ENCODE measurements at regions not wholly inside any gene's neighbourhood (a gene's known extent, or its start where the extent isn't known, plus 50 kb on each side); places are given as distances from the start of the nearest gene placed in this dataset.

DNA sequence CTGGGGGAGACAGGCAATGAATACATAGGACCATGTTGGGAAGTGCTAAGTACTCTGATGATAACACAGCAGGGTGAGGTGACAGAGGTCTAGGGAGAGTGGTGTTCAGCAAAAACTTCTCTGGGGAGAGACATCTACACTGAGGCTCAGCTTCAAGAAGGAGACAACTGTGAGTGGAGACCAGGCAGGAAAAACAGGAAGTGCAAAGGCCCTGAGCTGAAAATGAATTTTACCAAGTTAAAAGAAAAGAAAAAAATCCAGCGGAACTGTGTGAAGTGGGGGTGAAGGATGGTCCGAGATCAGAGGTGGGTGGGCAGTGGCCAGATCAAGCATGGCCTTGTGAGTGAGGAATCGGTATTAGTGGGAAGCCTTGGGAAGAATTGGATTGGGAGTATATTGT, 110.1 kb upstream of the CLSTN2 start:
- Histone ChIP-seq H2BK120ac (ENCODE audit: low read depth, low read length) (no peak overlapping the region), H2BK12ac (ENCODE audit: low read length) (no peak overlapping the region), H4K91ac (ENCODE audit: low read depth, low read length, poor library complexity) (no peak overlapping the region), H3K4me3 (ENCODE audit: low read length in 2 of 2) (no peak overlapping the region), H2AK5ac (ENCODE audit: low read depth, low read length) (no peak overlapping the region), H3K4me1 (ENCODE audit: control insufficient read depth in 2 of 2, insufficient read depth in 1 of 2, low read depth in 1 of 2, low read length in 2 of 2) (peaks cover 0 to 6% of the 10 kb centered on the region in 2 donors), H2AFZ (ENCODE audit: low read length) (no peak overlapping the region), H3K18ac (ENCODE audit: low read length) (no peak overlapping the region), H2BK15ac (ENCODE audit: low read length) (no peak overlapping the region), H2BK5ac (ENCODE audit: low read length) (no peak overlapping the region), H3K36me3 (replicated peaks in 1 of 2; ENCODE audit: control insufficient read depth in 2 of 2, insufficient read depth in 2 of 2, low read length in 2 of 2) (no peaks in the 10 kb centered on the region), H3K79me1 (ENCODE audit: low read depth, low read length) (no peaks in the 10 kb centered on the region), H3K14ac (ENCODE audit: low read length) (no peak overlapping the region), H3K23ac (ENCODE audit: low read depth, low read length, poor library complexity) (no peak overlapping the region), H3K9me3 (replicated peaks in 1 of 2; ENCODE audit: control insufficient read depth in 2 of 2, insufficient read depth in 1 of 2, low read depth in 1 of 2, low read length in 2 of 2) (no peaks in the 10 kb centered on the region), H3K9ac (ENCODE audit: low read depth, low read length, poor library complexity) (no peak overlapping the region), H3K4me2 (ENCODE audit: insufficient read depth, low read length, poor library complexity, severe bottlenecking) (no peak overlapping the region), H3K27me3 (ENCODE audit: control insufficient read depth in 3 of 3, insufficient read depth in 3 of 3, low read depth in 1 of 3, low read length in 3 of 3) (peaks cover 0 to 3% (median 0%) of the 10 kb centered on the region in 3 experiments), H4K8ac (ENCODE audit: low read depth, low read length) (no peak overlapping the region), H3K27ac (replicated peaks; ENCODE audit: low read length) (no peak overlapping the region), H3K4ac (ENCODE audit: low read length) (no peak overlapping the region)
- no CpG with 5 or more reads among the region's 3 CpGs for WGBS, 2 donors (ENCODE audit: extremely low coverage in 2 of 2, insufficient read length in 2 of 2, insufficient replicate concordance in 1 of 2)
- no peak for DNase-seq (ENCODE audit: low spot score)

DNA sequence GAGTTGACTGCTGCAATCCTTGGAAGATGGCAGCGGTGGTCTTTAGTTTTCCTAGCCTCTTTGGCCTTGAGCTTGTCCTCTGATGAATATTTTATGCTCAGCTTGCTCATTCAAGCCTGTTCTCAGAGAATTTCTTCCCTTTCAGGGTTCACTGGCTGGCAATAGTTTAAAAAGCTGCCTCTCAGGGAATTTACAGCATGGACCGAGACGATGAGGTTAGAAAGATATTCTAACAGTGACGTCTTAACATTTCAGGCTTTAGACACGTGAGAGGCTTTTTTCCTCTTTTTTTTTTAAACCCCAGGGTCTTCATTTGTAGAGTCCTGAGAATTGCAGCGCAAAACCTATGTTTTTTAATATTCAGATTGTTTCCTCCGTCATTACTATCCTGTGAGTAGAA, 120.3 kb upstream of the CLSTN2 start:
- Histone ChIP-seq H3K79me1 (ENCODE audit: low read depth, low read length) (no peaks in the 10 kb centered on the region), H3K9ac (ENCODE audit: low read depth, low read length, poor library complexity) (no peak overlapping the region), H3K27me3 (ENCODE audit: control insufficient read depth in 3 of 3, insufficient read depth in 3 of 3, low read depth in 1 of 3, low read length in 3 of 3) (no peaks in the 10 kb centered on the region), H3K4me3 (ENCODE audit: low read length in 2 of 2) (no peak overlapping the region), H4K8ac (ENCODE audit: low read depth, low read length) (no peak overlapping the region), H2AK5ac (ENCODE audit: low read depth, low read length) (no peak overlapping the region), H4K91ac (ENCODE audit: low read depth, low read length, poor library complexity) (no peak overlapping the region), H2BK120ac (ENCODE audit: low read depth, low read length) (no peak overlapping the region), H2BK15ac (ENCODE audit: low read length) (no peak overlapping the region), H2BK12ac (ENCODE audit: low read length) (no peak overlapping the region), H3K14ac (ENCODE audit: low read length) (no peak overlapping the region), H3K4me2 (ENCODE audit: insufficient read depth, low read length, poor library complexity, severe bottlenecking) (no peak overlapping the region), H3K18ac (ENCODE audit: low read length) (no peak overlapping the region), H2AFZ (ENCODE audit: low read length) (no peak overlapping the region), H2BK5ac (ENCODE audit: low read length) (no peak overlapping the region), H3K36me3 (replicated peaks in 1 of 2; ENCODE audit: control insufficient read depth in 2 of 2, insufficient read depth in 2 of 2, low read length in 2 of 2) (no peaks in the 10 kb centered on the region), H3K4ac (ENCODE audit: low read length) (no peak overlapping the region), H3K9me3 (replicated peaks in 1 of 2; ENCODE audit: control insufficient read depth in 2 of 2, insufficient read depth in 1 of 2, low read depth in 1 of 2, low read length in 2 of 2) (no peaks in the 10 kb centered on the region), H3K27ac (replicated peaks; ENCODE audit: low read length) (no peak overlapping the region), H3K4me1 (ENCODE audit: control insufficient read depth in 2 of 2, insufficient read depth in 1 of 2, low read depth in 1 of 2, low read length in 2 of 2) (peaks cover 0 to 2% of the 10 kb centered on the region in 2 donors), H3K23ac (ENCODE audit: low read depth, low read length, poor library complexity) (no peak overlapping the region)
- WGBS, 2 donors (ENCODE audit: extremely low coverage in 2 of 2, insufficient read length in 2 of 2, insufficient replicate concordance in 1 of 2), result no CpG with 5 or more reads among the region's 7 CpGs
- DNase-seq (ENCODE audit: low spot score), result no peak

DNA sequence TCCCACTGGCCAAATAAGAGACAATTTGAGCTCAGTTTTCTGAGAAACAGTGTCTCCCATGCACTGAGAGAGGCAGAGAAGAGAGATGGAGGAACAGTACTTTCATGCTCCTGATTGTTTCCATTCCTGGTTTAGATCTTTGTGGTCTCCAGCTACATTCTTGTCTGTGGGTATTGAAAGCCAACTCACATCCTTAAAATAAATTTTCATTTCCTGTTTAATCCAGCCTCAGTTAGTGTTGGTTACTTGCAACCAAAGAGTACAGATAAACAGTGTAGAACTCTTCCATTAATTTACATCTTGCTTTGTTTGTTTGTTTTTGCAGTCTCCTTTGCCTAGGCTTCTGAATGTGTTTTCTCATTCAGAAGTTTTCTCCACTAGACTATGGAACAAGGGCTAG, 123.7 kb upstream of the CLSTN2 start:
- no peaks in the 10 kb centered on the region for H3K9me3 ChIP-seq (replicated peaks in 1 of 2; ENCODE audit: control insufficient read depth in 2 of 2, insufficient read depth in 1 of 2, low read depth in 1 of 2, low read length in 2 of 2)
- H2BK5ac ChIP-seq (ENCODE audit: low read length), result no peak overlapping the region
- no peak overlapping the region for H2AK5ac ChIP-seq (ENCODE audit: low read depth, low read length)
- H3K36me3 ChIP-seq (replicated peaks in 1 of 2; ENCODE audit: control insufficient read depth in 2 of 2, insufficient read depth in 2 of 2, low read length in 2 of 2), result no peaks in the 10 kb centered on the region
- H3K4me2 ChIP-seq (ENCODE audit: insufficient read depth, low read length, poor library complexity, severe bottlenecking), result no peak overlapping the region
- H3K14ac ChIP-seq (ENCODE audit: low read length), result no peak overlapping the region
- no peak overlapping the region for H2BK120ac ChIP-seq (ENCODE audit: low read depth, low read length)
- H4K91ac ChIP-seq (ENCODE audit: low read depth, low read length, poor library complexity), result no peak overlapping the region
- H2BK15ac ChIP-seq (ENCODE audit: low read length), result no peak overlapping the region
- H2AFZ ChIP-seq (ENCODE audit: low read length), result no peak overlapping the region
- no peak overlapping the region for H3K18ac ChIP-seq (ENCODE audit: low read length)
- no peak for DNase-seq (ENCODE audit: low spot score)
- no peak overlapping the region for H3K4ac ChIP-seq (ENCODE audit: low read length)
- no peaks in the 10 kb centered on the region for H3K79me1 ChIP-seq (ENCODE audit: low read depth, low read length)
- H3K4me1 ChIP-seq (ENCODE audit: control insufficient read depth in 2 of 2, insufficient read depth in 1 of 2, low read depth in 1 of 2, low read length in 2 of 2), result peaks cover 0 to 2% of the 10 kb centered on the region in 2 donors
- no peak overlapping the region for H3K4me3 ChIP-seq (ENCODE audit: low read length in 2 of 2)
- no peaks in the 10 kb centered on the region for H3K27me3 ChIP-seq (ENCODE audit: control insufficient read depth in 3 of 3, insufficient read depth in 3 of 3, low read depth in 1 of 3, low read length in 3 of 3)
- no peak overlapping the region for H3K9ac ChIP-seq (ENCODE audit: low read depth, low read length, poor library complexity)
- no peak overlapping the region for H4K8ac ChIP-seq (ENCODE audit: low read depth, low read length)
- H3K27ac ChIP-seq (replicated peaks; ENCODE audit: low read length), result no peak overlapping the region
- no peak overlapping the region for H2BK12ac ChIP-seq (ENCODE audit: low read length)
- no peak overlapping the region for H3K23ac ChIP-seq (ENCODE audit: low read depth, low read length, poor library complexity)

DNA sequence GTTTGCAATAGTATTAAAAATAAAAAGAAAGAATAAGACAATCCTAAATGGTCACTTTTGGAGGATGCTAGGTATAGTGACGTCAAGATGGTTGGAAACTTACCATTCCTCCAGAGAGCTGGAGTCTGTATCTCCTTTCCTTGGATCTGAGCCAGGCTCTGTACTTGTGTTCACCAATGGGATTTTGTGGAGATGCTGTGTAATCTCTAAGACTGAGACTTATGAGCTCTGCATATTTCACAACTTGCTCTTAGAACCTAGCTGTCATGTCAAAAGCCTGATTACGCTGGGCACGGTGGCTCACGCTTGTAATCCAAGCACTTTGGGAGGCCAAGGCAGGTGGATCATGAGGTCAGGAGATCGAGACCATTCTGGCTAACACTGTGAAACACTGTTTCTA, 126.8 kb upstream of the CLSTN2 start:
- Histone ChIP-seq H3K18ac (ENCODE audit: low read length) (no peak overlapping the region), H3K14ac (ENCODE audit: low read length) (no peak overlapping the region), H3K9ac (ENCODE audit: low read depth, low read length, poor library complexity) (no peak overlapping the region), H2BK15ac (ENCODE audit: low read length) (no peak overlapping the region), H3K36me3 (replicated peaks in 1 of 2; ENCODE audit: control insufficient read depth in 2 of 2, insufficient read depth in 2 of 2, low read length in 2 of 2) (no peaks in the 10 kb centered on the region), H2BK12ac (ENCODE audit: low read length) (no peak overlapping the region), H2AFZ (ENCODE audit: low read length) (no peak overlapping the region), H3K27me3 (ENCODE audit: control insufficient read depth in 3 of 3, insufficient read depth in 3 of 3, low read depth in 1 of 3, low read length in 3 of 3) (no peaks in the 10 kb centered on the region), H3K9me3 (replicated peaks in 1 of 2; ENCODE audit: control insufficient read depth in 2 of 2, insufficient read depth in 1 of 2, low read depth in 1 of 2, low read length in 2 of 2) (no peaks in the 10 kb centered on the region), H2BK120ac (ENCODE audit: low read depth, low read length) (no peak overlapping the region), H3K79me1 (ENCODE audit: low read depth, low read length) (no peaks in the 10 kb centered on the region), H3K4me2 (ENCODE audit: insufficient read depth, low read length, poor library complexity, severe bottlenecking) (no peak overlapping the region), H3K27ac (replicated peaks; ENCODE audit: low read length) (no peak overlapping the region), H2AK5ac (ENCODE audit: low read depth, low read length) (no peak overlapping the region), H3K4ac (ENCODE audit: low read length) (no peak overlapping the region), H4K8ac (ENCODE audit: low read depth, low read length) (no peak overlapping the region), H3K4me3 (ENCODE audit: low read length in 2 of 2) (no peak overlapping the region), H2BK5ac (ENCODE audit: low read length) (no peak overlapping the region), H4K91ac (ENCODE audit: low read depth, low read length, poor library complexity) (no peak overlapping the region), H3K23ac (ENCODE audit: low read depth, low read length, poor library complexity) (no peak overlapping the region), H3K4me1 (ENCODE audit: control insufficient read depth in 2 of 2, insufficient read depth in 1 of 2, low read depth in 1 of 2, low read length in 2 of 2) (peaks cover 0 to 2% of the 10 kb centered on the region in 2 donors)
- WGBS, 2 donors (ENCODE audit: extremely low coverage in 2 of 2, insufficient read length in 2 of 2, insufficient replicate concordance in 1 of 2), result no CpG with 5 or more reads among the region's 5 CpGs
- DNase-seq (ENCODE audit: low spot score), result no peak
